ENCODE measurements at regions not wholly inside any gene's neighbourhood (a gene's known extent, or its start where the extent isn't known, plus 50 kb on each side); places are given as distances from the start of the nearest gene placed in this dataset.

DNA sequence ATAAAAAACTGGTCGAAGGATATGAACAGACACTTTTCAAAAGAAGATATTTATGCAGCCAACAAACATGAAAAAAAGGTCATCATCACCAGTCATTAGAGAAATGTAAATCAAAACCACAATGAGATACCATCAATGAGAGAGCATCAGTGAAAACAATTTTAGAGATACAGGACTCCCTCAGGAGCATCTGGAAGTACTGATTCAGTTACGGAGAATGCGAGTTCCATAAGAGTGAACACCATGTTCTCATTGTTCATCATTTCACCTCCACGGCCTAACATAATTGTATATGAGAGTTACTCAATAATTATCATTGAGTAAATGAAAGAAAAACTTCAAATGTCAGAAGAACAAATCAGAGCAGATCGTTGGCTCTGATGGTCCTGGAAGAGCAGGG is 140.9 kb upstream of the TANK start:
- DNase-seq (ENCODE audit: low read depth, low spot score) (no peak), FAIRE-seq (no peak)
- TF ChIP-seq, protein P1, sequence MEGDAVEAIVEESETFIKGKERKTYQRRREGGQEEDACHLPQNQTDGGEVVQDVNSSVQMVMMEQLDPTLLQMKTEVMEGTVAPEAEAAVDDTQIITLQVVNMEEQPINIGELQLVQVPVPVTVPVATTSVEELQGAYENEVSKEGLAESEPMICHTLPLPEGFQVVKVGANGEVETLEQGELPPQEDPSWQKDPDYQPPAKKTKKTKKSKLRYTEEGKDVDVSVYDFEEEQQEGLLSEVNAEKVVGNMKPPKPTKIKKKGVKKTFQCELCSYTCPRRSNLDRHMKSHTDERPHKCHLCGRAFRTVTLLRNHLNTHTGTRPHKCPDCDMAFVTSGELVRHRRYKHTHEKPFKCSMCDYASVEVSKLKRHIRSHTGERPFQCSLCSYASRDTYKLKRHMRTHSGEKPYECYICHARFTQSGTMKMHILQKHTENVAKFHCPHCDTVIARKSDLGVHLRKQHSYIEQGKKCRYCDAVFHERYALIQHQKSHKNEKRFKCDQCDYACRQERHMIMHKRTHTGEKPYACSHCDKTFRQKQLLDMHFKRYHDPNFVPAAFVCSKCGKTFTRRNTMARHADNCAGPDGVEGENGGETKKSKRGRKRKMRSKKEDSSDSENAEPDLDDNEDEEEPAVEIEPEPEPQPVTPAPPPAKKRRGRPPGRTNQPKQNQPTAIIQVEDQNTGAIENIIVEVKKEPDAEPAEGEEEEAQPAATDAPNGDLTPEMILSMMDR (optimal IDR thresholded peaks at IDR 0.05 in 1 of 3, IDR thresholded peaks at IDR 0.05 in 1 of 3, conservative IDR thresholded peaks at IDR 0.05 in 1 of 3; ENCODE audit: extremely low read depth in 1 of 3, insufficient read depth in 2 of 3, low read length in 3 of 3), result no peak
- TF ChIP-seq EZH2 (IDR thresholded peaks at IDR 0.05; ENCODE audit: low read length), result no peak

DNA sequence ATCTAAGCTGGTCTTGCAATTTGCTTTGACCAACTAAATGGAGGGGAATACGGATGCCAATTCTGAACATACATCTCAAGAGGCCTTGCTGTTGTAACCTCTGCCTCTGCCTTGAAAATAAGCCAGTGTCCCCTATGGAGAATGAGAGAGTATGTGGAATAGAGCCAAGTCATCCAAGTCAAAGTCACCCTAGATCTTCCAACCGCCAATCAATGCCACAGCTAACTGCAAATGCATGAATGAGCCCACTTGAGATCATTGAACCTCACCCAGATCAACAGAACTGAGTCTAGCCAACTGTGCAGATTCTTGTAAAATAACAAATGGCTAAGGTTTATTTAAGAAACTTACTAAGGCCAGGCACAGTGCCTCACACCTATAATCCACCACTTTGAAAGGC is 139.8 kb upstream of the TANK start:
- no peak overlapping the region for H3K9ac ChIP-seq (ENCODE audit: control insufficient read depth, extremely low read depth, insufficient read depth, low read length)
- H3K4me2 ChIP-seq (ENCODE audit: control insufficient read depth, extremely low read depth, insufficient read depth, low read depth, low read length), result no peak overlapping the region
- H3K9me1 ChIP-seq (ENCODE audit: control insufficient read depth, extremely low read depth, insufficient read depth, low read length), result no peaks in the 10 kb centered on the region
- H3K4me3 ChIP-seq (ENCODE audit: control insufficient read depth in 2 of 3, extremely low read depth in 1 of 3, insufficient read depth in 2 of 3, low read depth in 1 of 3, low read length in 3 of 3), result no peak overlapping the region
- TF ChIP-seq, protein P1 (optimal IDR thresholded peaks at IDR 0.05 in 1 of 3, IDR thresholded peaks at IDR 0.05 in 1 of 3, conservative IDR thresholded peaks at IDR 0.05 in 1 of 3; ENCODE audit: extremely low read depth in 1 of 3, insufficient read depth in 2 of 3, low read length in 3 of 3), result no peak
- TF ChIP-seq EZH2 (IDR thresholded peaks at IDR 0.05; ENCODE audit: low read length), result no peak
- H2AFZ ChIP-seq (ENCODE audit: control insufficient read depth, low read length), result no peak overlapping the region
- H3K36me3 ChIP-seq (ENCODE audit: control insufficient read depth in 2 of 2, extremely low read depth in 1 of 2, insufficient read depth in 2 of 2, low read length in 2 of 2), result no peaks in the 10 kb centered on the region
- H3K27ac ChIP-seq (ENCODE audit: control insufficient read depth, insufficient read depth, low read length), result no peak overlapping the region
- H3K79me2 ChIP-seq (ENCODE audit: control insufficient read depth, insufficient read depth, low read length), result no peaks in the 10 kb centered on the region
- no peaks in the 10 kb centered on the region for H3K9me3 ChIP-seq (ENCODE audit: control insufficient read depth, low read depth, low read length)
- H4K20me1 ChIP-seq (ENCODE audit: control insufficient read depth, extremely low read depth, insufficient read depth, low read length), result no peaks in the 10 kb centered on the region
- no peaks in the 10 kb centered on the region for H3K27me3 ChIP-seq (ENCODE audit: control insufficient read depth, extremely low read depth, insufficient read depth, low read length)
- FAIRE-seq (no peak), DNase-seq (ENCODE audit: low read depth, low spot score) (no peak)
- dilution Hi-C loops (cut with MboI; ENCODE audit: extremely low pct_ligation_motif_present, low sequenced_read_pairs), result no loop called here
- no peaks in the 10 kb centered on the region for H3K4me1 ChIP-seq (ENCODE audit: control insufficient read depth, extremely low read depth, insufficient read depth, low read length)

More for the DNA sequence above, 140.9 kb upstream of the TANK start:
- Histone ChIP-seq H3K4me3 (ENCODE audit: control insufficient read depth in 2 of 3, extremely low read depth in 1 of 3, insufficient read depth in 2 of 3, low read depth in 1 of 3, low read length in 3 of 3) (no peak overlapping the region), H3K27me3 (ENCODE audit: control insufficient read depth, extremely low read depth, insufficient read depth, low read length) (no peaks in the 10 kb centered on the region), H3K9me3 (ENCODE audit: control insufficient read depth, low read depth, low read length) (no peaks in the 10 kb centered on the region), H3K9me1 (ENCODE audit: control insufficient read depth, extremely low read depth, insufficient read depth, low read length) (no peaks in the 10 kb centered on the region), H3K9ac (ENCODE audit: control insufficient read depth, extremely low read depth, insufficient read depth, low read length) (no peak overlapping the region), H4K20me1 (ENCODE audit: control insufficient read depth, extremely low read depth, insufficient read depth, low read length) (no peaks in the 10 kb centered on the region), H3K4me2 (ENCODE audit: control insufficient read depth, extremely low read depth, insufficient read depth, low read depth, low read length) (no peak overlapping the region), H3K27ac (ENCODE audit: control insufficient read depth, insufficient read depth, low read length) (no peak overlapping the region), H2AFZ (ENCODE audit: control insufficient read depth, low read length) (no peak overlapping the region), H3K79me2 (ENCODE audit: control insufficient read depth, insufficient read depth, low read length) (no peaks in the 10 kb centered on the region), H3K36me3 (ENCODE audit: control insufficient read depth in 2 of 2, extremely low read depth in 1 of 2, insufficient read depth in 2 of 2, low read length in 2 of 2) (no peaks in the 10 kb centered on the region), H3K4me1 (ENCODE audit: control insufficient read depth, extremely low read depth, insufficient read depth, low read length) (no peaks in the 10 kb centered on the region)
- dilution Hi-C loops (cut with MboI; ENCODE audit: extremely low pct_ligation_motif_present, low sequenced_read_pairs), result no loop called here

Data from keratinocyte (primary cell).